Superior temporal gyrus (tissue), 1 donor: ENCODE measurements at regions not wholly inside any gene's neighbourhood (a gene's known extent, or its start where the extent isn't known, plus 50 kb on each side); places are given as distances from the start of the nearest gene placed in this dataset.

Experiments used
- DNase-seq: peaks from one replicate; pipeline ENCODE4 v3.0.0-alpha.2; 2016; ENCODE audit errors: extremely low spot score

DNA sequence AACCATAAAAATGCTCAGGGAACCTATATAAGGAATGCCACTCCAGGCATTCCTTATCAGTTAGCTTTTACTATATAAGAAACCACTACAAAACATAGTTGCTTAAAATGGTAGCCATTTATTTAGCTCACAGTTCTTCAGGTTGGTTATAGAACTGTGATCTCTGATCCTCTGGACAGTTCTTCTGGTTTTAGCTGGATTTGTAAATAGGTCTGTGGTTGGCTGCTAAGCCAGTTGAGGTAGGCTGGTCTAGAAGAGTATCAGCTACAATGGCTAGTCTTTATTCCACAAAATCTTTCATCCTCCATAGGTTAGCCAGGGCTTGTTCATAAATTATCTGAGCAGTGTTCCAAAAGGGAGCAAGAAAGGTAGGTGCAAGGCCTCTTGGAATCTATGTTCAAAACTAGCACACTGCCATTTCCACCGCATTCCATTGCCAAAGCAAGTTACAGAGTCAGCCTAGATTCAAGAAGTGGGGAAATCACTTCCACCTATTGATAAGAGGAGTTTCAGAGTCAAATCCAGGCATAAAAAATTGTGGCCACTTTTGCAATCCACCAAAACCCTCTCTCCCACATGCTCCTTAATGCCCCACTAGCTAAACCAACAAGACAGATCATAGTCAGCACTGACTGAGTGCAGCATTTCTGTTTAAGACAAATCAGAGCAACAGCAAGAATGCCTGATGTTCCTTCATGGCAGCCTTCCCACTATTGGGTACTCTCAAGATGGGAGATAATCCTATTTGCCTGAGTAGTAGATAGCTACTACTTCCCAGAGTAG, 146.4 kb downstream of the IRS1 start:
- no peak for DNase-seq

DNA sequence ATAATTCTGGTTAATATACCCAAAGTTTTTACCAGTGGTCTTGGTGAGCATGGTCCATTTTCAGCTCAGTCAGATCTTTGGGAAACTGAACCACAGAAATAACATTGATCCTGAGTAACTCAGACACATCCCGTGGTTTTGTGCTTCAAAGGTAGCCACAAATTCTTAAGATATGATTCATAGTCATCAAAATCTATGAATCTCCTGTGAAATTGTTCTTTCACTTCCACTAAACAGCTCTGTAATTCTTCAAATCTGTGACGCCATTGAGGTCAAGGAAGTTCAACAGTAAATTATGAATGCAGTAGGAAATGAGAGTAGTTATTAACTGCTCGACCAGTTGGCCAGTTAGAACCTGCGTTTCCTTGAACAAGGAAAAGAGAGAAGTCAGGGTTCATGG, 147.3 kb downstream of the IRS1 start:
- DNase-seq = no peak

DNA sequence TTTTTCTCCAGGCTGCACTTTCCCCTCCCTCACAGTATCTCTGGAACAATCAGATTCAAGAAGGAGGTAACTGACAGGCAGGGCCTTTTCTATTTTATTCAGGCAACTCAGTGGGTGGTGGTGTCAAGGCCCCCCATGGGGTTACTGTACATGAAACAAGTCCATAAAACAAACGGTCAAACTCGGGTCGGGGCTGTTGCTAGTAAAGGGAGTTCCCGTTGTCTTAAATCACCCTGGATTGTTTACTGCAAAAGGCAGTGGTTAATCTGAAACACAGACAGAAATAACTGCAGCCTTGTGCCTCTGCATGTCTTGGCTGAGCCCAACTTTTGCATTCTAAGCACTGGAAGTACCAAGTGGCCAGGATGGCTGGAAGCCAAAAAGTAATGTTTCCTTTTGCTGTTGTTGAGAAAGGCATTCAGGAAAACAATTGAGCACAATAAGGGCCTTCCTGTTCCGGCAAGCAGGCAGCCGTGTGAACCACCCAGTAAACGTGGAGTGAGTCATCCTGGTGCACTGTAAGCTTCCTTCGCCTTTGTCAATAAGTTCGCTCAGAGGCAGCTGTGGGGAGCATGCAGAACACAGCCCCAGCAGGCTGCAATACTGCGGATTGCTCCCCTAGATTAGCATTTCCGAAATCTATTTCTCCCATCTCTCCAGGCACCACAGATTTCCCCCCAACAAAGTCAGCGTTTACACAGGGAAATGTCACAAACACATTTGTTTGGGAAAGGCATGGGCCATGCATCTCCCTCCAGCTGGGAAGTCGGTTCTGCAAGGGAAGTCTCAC, 149.6 kb downstream of the IRS1 start:
- peak; percentile 42 for DNase-seq

DNA sequence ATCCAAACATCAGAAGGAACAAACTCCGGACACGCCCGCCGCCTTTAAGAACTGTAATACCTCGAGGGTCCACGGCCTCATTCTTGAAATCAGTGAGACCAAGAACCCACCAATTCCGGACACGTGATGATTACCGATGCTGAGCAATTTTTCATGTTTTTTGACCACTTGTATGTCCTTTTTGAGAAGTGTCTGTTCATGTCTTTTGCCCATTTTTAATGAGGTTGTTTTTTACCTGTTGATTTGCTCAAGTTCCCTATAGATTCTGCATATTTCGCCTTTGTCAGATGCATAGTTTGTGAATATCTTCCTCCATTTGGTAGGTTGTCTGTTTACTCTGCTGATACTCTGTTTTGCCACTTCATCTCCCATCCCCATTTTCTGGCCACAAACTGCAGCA, 150.4 kb downstream of the IRS1 start:
- DNase-seq = no peak

DNA sequence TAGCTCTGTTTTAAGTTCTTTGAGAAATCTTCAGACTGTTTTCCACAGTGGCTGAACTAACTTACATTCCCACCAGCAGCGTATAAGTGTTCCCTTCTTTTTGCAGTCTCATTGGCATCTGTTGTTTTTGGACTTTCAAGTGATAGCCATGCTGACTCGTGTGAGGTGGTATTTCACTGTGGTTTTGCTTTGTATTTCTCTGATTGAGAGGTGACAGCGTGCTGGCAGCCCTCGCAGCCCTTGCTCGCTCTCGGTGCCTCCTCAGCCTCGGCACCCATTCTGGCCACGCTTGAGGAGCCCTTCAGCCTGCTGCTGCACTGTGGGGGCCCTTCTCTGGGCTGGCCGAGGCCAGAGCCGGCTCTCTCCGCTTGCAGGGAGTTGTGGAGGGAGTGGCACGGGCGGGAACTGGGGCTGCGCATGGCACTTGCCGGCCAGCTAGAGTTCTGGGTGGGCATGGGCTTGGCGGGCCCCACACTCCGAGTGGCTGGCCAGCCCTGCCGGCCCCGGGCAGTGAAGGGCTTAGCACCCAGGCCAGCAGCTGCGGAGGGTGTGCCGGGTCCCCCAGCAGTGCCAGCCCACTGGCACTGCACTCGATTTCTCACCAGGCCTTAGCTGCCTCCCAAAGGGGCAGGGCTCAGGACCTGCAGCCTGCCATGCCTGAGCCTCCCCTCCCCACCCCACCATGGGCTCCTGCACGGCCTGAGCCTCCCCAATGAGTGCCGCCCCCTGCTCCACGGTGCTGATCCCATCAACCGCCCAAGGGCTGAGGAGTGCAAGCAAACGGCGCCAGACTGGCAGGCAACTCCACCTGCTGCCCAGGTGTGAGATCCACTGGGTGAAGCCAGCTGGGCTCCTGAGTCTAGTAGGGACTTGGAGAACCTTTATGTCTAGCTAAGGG, 151.8 kb downstream of the IRS1 start:
- DNase-seq = no peak

GRCh38 chr2:226644399-226644865, 155.2 kb downstream of the IRS1 start:
- no peak for DNase-seq

DNA sequence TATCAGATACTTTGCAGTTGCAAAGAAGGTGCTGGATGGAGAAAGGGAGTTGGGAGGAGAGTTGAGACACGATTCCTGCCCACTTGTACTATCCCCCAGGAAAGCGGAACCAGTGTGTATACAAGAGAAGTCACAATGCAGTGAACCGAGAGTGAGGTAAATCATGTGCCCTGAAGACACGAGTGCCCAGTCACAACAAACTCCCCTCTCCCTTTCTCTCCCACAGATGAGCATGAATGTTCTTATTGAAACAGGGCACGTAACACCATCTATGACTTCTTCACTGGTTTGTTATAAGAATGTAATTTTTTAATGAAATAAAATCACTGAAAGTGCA, 155.7 kb downstream of the IRS1 start:
- DNase-seq = no peak

- DNase-seq = no peak
Measured at GRCh38 chr2:226643030-226643945, 156.3 kb downstream of the IRS1 start.

GRCh38 chr2:226641008-226641407, 158.6 kb downstream of the IRS1 start:
- DNase-seq = no peak

GRCh38 chr2:226640501-226640900, 159.1 kb downstream of the IRS1 start:
- DNase-seq = no peak

- DNase-seq = no peak
Measured at GRCh38 chr2:226639550-226639949, 160.1 kb downstream of the IRS1 start.

- DNase-seq = no peak
Measured at GRCh38 chr2:226638576-226638975, 161.0 kb downstream of the IRS1 start.

DNA sequence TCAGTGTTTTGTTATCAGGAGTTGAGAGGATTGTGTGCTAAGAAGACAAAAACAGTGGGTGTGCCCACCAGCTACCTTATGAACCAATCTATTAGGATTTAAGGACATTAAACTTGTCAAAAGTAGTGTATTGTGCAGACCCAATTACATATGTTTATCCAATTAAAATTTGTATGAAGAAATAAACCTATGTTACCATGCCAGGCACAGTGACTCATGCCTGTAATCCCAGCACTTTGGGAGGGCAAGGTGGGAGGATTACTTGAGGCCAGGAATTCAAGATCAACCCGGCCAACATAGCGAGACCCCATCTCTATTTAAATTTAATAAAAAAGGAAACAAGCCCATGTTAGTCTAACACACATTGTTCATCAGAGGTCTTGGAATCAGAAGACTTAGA, 162.2 kb downstream of the IRS1 start:
- no peak for DNase-seq

GRCh38 chr2:226636586-226636985, 163.0 kb downstream of the IRS1 start:
- no peak for DNase-seq

- DNase-seq = no peak
Measured at GRCh38 chr2:226634943-226635604, 164.5 kb downstream of the IRS1 start.

DNA sequence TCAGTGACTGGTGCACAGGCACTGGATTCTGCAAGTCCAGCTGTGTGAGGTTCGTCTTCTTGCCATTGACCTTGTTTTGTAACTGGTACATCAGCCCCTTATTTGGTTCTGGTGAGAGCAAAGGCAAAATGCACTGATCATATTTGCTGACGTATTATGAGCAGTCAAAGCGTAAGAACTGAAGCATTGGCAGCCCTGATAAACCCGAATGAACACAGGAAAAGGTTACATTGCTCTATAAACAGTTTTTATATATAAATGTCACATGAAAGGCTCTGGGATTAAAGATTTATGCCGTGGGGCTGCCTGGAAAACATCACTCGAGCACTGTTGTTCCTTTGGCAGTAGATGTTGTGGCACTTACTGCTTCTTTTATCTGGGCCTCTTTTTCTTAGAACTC, 167.9 kb downstream of the IRS1 start:
- DNase-seq = no peak

DNA sequence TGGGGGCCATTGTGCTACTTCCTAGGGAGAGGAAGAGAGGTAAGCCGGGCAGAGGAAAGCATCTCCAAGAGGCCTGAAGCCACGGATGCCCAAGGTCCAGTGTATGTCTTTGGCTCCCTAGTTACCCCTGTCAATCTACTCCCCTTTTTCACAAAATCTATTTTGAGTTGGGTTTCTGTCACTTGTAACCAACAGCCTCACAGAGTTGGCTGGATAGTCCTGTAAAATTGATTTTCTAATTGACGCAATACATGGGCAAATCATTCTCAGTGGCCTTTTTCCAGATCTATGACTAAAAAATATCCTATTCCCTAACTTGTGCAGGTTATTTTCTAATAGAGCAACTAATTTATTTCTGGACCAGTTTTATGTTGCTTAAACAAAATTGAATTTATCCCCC, 168.4 kb downstream of the IRS1 start:
- DNase-seq = no peak

DNA sequence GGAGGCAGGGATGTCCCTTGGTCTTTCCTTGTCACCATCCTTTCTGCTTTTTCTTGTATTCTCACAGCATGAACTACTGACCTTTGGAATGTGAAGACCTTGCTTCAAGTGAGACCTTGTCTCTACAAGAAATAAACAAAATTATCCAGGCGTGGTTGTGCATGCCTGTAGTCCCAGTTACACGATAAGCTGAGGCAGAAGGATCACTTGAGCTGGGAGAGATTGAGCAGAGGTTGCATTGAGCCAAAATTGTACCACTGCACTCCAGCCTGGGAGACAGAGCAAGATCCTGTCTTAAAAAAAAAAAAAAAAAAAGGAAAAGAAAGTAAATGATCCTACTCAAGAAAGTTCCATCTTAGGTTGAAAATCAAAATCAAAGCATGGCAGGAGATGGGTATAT, 173.7 kb downstream of the IRS1 start:
- DNase-seq = no peak

DNA sequence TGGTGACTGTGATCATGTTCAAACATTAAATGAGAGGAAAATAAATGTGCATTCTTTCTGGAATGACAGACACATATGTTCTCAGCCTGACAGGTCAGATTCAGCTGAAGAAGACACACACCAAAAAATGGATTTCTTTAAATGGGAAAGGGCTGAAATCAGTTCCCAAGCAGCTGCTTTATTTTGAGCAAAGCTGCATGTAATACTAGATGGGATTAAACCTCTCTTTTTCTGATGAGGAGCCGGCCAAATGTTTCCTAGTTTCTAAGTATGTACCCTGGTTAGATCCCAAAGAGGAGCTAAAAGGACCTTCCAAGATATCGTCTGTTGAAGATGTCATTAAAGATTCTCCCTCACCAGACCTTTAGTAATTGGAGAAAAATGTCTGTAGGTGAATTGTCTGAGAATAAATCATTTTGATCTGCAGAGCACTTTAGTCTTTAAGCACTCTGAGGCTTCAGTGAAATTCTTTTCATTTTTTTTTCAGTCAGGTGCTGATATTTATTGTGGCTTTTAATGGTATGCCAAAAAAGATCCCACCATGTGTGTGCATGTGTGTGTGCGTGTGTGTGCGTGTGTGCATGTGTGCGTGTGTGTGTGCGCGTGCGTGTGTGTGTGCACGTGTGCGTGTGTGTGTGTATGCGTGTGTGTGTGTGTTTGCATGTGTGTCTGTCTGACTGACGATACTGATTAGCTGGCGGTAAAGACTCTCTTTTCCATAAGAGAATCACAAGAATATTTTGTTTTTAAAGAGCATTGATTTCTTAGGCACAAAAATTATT, 175.8 kb downstream of the IRS1 start:
- no peak for DNase-seq

GRCh38 chr2:226622484-226622883, 177.1 kb downstream of the IRS1 start:
- DNase-seq = no peak
